A673 (cell line): ENCODE measurements at regions not wholly inside any gene's neighbourhood (a gene's known extent, or its start where the extent isn't known, plus 50 kb on each side); places are given as distances from the start of the nearest gene placed in this dataset.

Source experiments
- CTCF ChIP-seq: fragments of 300-800, 200-600 bp; sonication (generic); conservative IDR thresholded peaks from 2 replicates; pipeline ENCODE4 v1.5.1; 2017; ENCODE audit warnings: low read depth, mild to moderate bottlenecking, antibody characterized with exemption, low read length, moderate library complexity, mixed read lengths
- EZH2 ChIP-seq: fragments of 200-600 bp; sonication (generic); IDR thresholded peaks from 2 replicates; pipeline ENCODE4 v1.6.1; 2017; ENCODE audit warnings: borderline replicate concordance, low read depth, mild to moderate bottlenecking, mixed read lengths, antibody characterized with exemption, low read length; ENCODE audit not compliant: poor library complexity, severe bottlenecking

- TF ChIP-seq CTCF (no peak), EZH2 (no peak)
These were observed 61.0 kb upstream of the DTNA start for GRCh38 chr18:34649080-34649479.
